HG02938 (cell line): ENCODE measurements at regions not wholly inside any gene's neighbourhood (a gene's known extent, or its start where the extent isn't known, plus 50 kb on each side); places are given as distances from the start of the nearest gene placed in this dataset.
A peak's percentile ranks its signal among the peaks of the same experiment; 100 is the strongest.

Experiments
- ATAC-seq: cut with Tn5 transposase; IDR thresholded peaks from one replicate; pipeline ENCODE4 v1.9.1; 2021; ENCODE audit warnings: mild to moderate bottlenecking, moderate library complexity; ENCODE audit not compliant: unreplicated experiment

- ATAC-seq = no peak
These were observed 288.0 kb upstream of the AKR1E2 start for GRCh38 chr10:4538016-4538415.

- no peak for ATAC-seq
These were observed 290.5 kb upstream of the AKR1E2 start for GRCh38 chr10:4535521-4535920.

GRCh38 chr10:4533621-4534020 is 292.4 kb upstream of the AKR1E2 start:
- ATAC-seq = no peak

GRCh38 chr10:4532976-4533375 is 293.0 kb upstream of the AKR1E2 start:
- ATAC-seq = no peak

GRCh38 chr10:4532467-4532866 is 293.5 kb upstream of the AKR1E2 start:
- no peak for ATAC-seq

GRCh38 chr10:4532011-4532410 is 294.0 kb upstream of the AKR1E2 start:
- ATAC-seq = no peak

- ATAC-seq = no peak
These were observed 296.7 kb upstream of the AKR1E2 start for GRCh38 chr10:4529266-4529665.

- no peak for ATAC-seq
These were observed 298.6 kb upstream of the AKR1E2 start for GRCh38 chr10:4527281-4527970.

GRCh38 chr10:4526311-4526731 is 299.7 kb upstream of the AKR1E2 start:
- no peak for ATAC-seq

- no peak for ATAC-seq
These were observed 300.9 kb upstream of the AKR1E2 start for GRCh38 chr10:4525103-4525502.

GRCh38 chr10:4522296-4523000 is 303.6 kb upstream of the AKR1E2 start:
- peak; percentile 88 for ATAC-seq

GRCh38 chr10:4519658-4520402 is 306.2 kb upstream of the AKR1E2 start:
- no peak for ATAC-seq

- ATAC-seq = no peak
These were observed 308.3 kb upstream of the AKR1E2 start for GRCh38 chr10:4517746-4518145.

- no peak for ATAC-seq
These were observed 310.3 kb upstream of the AKR1E2 start for GRCh38 chr10:4515721-4516120.

GRCh38 chr10:4514445-4515108 is 311.4 kb upstream of the AKR1E2 start:
- ATAC-seq = peak; percentile 73

- ATAC-seq = no peak
These were observed 313.3 kb upstream of the AKR1E2 start for GRCh38 chr10:4512671-4513240.

- no peak for ATAC-seq
These were observed 313.8 kb upstream of the AKR1E2 start for GRCh38 chr10:4512196-4512595.

GRCh38 chr10:4511509-4511908 is 314.5 kb upstream of the AKR1E2 start:
- no peak for ATAC-seq

- no peak for ATAC-seq
These were observed 316.6 kb upstream of the AKR1E2 start for GRCh38 chr10:4509405-4509804.

- no peak for ATAC-seq
These were observed 319.9 kb upstream of the AKR1E2 start for GRCh38 chr10:4506095-4506494.

GRCh38 chr10:4504550-4504949 is 321.5 kb upstream of the AKR1E2 start:
- no peak for ATAC-seq
